IPS DF 4.7 (cell line): ENCODE measurements at regions not wholly inside any gene's neighbourhood (a gene's known extent, or its start where the extent isn't known, plus 50 kb on each side); places are given as distances from the start of the nearest gene placed in this dataset.

Experiments
- DNase-seq: peaks from one replicate; pipeline ENCODE4 v3.0.0-alpha.2; 2013; ENCODE audit warnings: low spot score; ENCODE audit errors: extremely low read depth

DNA sequence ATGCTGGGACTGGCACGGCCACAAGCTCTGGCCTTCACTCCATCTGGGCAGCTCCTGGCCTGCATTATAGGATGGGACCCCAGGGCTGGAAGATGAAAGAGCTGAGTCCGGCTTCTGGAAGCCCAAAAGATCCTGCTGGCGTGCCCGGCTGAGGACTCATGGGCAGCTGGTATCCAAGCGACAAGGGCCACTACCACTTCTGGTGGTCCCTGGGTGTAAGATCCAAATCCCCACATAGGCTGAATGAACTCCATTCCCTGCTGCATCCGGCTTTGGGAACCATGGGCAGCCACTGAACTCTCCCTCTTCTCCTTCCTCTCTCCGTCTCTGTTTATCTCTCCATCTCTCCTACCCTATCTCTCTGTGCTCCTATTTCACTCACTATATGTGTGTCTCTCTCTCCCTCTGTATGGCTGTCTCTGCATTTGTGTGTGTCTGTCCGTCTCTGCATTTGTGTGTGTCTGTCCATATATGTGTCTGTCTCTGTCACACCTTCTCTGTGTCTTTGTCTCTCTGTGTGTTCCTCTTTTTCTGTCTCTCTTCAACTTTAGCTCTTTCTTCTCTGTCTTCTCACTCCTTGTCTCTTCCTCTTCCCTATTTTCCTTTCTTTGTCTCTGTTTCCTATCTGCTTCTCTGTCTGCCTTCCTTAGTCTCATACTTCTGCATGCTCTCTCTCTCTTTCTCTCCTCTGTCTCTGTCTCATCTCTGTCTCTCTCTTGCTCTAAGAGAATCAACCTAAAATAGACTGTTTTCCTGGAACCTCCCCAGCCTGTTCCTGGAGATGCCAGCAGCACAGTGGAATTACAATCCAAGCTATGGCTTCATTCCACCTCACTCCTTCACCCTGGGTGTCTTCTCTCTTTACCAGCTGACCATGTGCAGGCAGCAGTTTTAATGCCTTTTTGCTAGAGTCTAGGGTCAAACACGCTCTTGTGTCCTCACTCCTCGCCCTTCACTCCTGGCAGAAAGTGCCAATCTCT is 60.4 kb upstream of the IRX6 start:
- no peak for DNase-seq

DNA sequence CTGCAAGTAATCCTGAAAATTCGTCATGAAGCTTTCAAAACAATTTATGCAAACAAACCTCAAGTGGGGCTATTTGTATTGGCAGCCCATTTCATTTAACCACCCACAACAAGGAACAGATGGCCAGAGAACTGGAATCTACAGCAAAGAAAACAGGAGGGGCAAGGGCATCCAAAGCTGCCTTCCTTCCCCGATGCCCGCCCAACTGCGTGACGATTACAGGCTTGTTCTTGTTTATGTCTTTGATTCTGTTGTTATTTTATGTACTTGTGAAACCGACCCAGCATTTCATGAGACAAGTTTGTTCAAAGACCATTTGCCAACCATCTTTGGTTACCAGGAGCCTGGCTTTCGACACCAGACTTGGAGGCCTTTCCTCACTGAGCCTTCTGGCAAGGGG is 59.1 kb upstream of the IRX6 start:
- no peak for DNase-seq

DNA sequence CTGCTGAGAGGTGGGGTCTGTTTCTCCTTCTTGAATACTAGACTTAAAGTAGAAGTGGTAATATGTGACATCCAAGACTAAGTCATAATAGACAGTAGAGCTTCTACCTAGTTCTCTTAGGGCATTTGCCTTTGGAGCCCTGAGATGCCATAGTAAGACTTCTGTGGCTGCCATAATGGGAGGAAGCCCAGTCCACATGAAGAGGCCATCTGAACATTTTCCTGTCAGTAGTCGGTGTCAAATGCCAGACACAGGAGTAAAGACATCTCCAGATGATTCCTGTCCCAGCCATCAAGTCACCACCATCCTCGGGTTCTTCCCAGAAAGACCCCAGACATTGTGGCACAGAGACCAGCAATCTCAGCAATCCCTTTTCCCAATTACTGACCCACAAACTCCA is 58.1 kb upstream of the IRX6 start:
- DNase-seq = no peak

DNA sequence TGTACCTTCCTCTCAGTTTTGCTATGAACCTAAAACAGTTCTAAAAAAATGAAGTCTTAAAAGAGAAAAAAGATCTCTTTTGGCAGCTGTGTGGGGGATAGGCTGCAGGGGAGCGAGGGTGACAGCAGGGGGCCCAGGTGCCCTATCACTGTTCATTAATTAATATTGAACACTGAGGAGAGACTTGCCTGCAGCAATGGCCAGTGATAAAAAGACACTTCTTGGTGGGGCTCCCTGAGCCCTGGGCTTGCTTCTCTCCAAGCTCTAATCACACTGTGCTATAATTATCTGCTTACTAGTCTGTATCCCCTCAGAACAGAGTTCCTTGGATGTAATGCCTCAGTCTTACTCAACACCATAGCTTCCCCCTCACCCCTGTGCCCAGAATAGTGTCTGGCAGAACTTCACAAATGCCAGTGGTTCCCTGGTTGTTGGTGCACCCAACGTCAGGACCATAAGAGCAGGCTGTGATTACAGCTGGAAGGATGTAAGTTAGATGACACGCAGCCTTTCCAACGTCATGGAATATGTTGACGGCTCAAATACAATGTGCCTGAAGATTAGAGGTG is 52.0 kb upstream of the IRX6 start:
- DNase-seq = no peak

DNA sequence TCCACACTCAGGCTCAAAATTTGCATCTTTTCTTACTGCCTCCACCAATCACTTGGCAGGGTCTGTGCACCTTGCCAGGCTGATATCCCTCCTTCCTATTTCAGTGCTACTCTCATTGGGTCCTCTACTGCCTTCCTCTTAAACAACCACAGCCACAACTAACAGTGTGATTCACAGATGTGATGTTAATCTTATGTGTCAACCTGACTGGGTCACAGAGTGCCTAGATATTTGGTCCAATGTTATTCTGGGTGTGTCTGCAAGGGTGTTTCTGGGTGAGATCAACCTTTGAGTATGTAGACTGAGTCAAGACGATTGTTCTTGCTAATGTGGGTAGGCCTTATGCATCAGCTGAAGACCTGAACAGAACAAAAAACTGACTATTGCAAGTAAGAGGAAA is 51.3 kb upstream of the IRX6 start:
- DNase-seq = no peak

DNA sequence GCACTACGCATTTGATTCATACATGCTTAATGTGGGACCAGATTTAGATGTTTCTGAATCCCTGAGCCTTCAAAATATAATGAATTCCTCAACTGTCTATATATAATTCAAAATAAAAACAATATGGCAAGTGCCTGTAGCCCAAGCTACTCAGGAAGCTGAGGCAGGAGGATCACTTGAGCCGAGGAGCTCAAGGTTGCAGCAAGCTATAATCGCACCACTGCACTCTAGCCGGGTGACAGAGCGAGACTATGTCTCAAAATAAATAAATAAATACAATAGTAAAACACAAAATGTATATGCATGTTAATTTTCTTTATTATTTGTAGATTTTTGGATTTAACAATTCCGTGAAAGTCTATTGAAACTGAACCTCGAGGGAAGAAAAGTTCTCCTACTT is 50.6 kb upstream of the IRX6 start:
- DNase-seq = no peak

DNA sequence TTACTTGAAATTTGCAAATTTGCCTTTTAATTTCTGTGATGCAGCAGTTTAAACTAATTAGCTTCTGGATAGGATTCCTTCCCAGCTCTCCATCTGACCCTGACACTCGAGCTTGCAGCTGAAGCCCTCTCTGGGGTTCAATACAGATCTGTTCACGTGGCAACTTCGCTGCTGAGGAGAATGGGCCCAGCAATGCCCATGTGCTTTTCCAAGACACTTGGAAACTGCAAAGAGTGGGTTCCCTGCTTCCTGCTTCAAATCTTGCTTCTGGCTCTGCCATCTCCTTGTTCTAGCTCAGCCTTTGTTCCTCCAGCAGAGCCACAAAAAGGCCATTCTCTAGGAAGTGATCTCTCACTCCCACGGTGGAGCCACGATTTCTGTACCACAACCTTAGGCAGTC is 50.0 kb upstream of the IRX6 start:
- DNase-seq = no peak
